ENCODE measurements at regions not wholly inside any gene's neighbourhood (a gene's known extent, or its start where the extent isn't known, plus 50 kb on each side); places are given as distances from the start of the nearest gene placed in this dataset.

- DNase-seq (ENCODE audit: low read depth, low spot score): no peak
Measured at GRCh38 chr15:62465173-62465572, 300.1 kb upstream of the C2CD4B start.

GRCh38 chr15:62469478-62469873 is 304.4 kb upstream of the C2CD4B start:
- DNase-seq (ENCODE audit: low read depth, low spot score): no peak

DNA sequence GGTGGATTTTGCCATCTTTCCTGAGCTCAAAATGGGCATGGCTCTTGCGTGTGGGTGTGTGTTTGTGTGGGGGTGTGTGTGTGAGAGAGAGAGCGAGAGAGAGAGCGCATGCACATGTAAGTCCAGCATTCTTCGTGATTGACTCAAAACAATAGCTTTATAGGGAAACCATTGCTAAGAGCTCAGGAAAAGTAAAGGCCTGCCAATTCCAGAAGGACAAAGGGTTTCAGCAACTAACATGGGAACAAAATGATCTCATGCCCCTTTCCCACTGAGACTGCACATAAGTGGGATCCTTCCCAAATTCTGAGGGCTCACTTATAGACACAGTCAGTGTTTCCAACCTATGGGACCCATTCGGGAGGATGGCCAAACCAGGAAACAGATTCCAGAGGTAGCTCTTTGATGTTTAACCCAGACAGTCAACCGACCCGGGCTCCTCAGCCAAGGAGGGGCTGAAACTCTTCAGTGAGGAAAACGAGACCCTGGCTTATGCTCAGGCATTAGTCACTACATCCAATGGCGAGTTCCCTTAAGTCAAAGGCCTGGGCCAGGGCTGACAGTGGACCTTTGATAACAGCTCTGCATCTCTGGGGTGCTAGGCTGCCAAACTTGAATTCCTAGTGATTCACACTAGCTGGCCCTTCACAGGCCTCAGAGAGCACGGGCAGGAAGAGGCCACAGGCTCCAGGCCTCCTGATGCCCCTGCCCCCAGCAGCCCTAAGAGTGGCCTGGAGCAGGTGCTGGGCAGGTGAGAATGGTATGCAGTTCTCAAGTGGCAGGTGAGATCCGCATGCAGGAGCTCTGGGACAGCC is 305.0 kb upstream of the C2CD4B start:
- no peak for DNase-seq (ENCODE audit: low read depth, low spot score)

GRCh38 chr15:62472616-62473299 is 307.7 kb upstream of the C2CD4B start:
- no peak for DNase-seq (ENCODE audit: low read depth, low spot score)

- no peak for DNase-seq (ENCODE audit: low read depth, low spot score)
Measured at GRCh38 chr15:62474021-62474770, 309.1 kb upstream of the C2CD4B start.

DNA sequence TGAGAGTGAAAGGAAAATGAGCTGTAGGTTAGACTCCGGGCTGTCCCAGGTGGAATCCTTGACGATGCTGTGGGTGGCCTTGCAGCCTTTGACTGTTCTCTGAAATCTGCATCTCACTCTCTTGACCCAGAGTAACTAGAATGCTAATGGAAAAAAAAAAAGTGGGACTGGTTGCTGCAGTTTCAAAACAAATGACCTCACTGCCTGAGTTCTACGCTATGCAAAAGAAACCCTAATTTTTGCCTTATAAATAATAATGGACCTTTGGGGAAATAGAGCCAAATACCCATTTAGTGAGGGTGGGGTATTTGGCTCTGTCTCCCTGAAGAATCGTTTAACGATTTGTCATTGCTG is 309.7 kb upstream of the C2CD4B start:
- no peak for DNase-seq (ENCODE audit: low read depth, low spot score)

GRCh38 chr15:62475591-62475990 is 310.5 kb upstream of the C2CD4B start:
- no peak for DNase-seq (ENCODE audit: low read depth, low spot score)

DNA sequence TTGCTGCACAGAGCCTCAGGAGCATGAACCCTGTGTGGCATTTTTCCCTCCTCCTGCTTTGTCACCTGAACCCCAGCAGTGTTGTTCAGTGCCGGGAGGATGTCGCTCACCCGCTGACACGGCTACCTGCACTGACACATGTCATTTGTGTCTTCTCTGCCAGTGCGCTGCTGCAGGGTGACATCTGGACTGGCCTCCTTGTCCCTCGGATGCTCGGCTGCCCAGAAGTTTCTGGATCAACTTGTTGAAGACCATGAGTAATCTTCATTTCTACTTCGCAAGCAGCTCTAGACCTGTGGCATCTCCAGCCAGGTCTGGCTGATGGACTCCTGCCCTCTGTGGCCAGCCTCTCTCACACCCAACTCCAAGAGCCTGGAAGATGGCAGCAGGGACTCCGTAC is 311.1 kb upstream of the C2CD4B start:
- no peak for DNase-seq (ENCODE audit: low read depth, low spot score)

GRCh38 chr15:62477929-62478328 is 312.8 kb upstream of the C2CD4B start:
- DNase-seq (ENCODE audit: low read depth, low spot score): no peak

- DNase-seq (ENCODE audit: low read depth, low spot score): peak; percentile 88
Measured at GRCh38 chr15:62482785-62483429, 317.8 kb upstream of the C2CD4B start.

GRCh38 chr15:62483814-62484213 is 318.7 kb upstream of the C2CD4B start:
- no peak for DNase-seq (ENCODE audit: low read depth, low spot score)

DNA sequence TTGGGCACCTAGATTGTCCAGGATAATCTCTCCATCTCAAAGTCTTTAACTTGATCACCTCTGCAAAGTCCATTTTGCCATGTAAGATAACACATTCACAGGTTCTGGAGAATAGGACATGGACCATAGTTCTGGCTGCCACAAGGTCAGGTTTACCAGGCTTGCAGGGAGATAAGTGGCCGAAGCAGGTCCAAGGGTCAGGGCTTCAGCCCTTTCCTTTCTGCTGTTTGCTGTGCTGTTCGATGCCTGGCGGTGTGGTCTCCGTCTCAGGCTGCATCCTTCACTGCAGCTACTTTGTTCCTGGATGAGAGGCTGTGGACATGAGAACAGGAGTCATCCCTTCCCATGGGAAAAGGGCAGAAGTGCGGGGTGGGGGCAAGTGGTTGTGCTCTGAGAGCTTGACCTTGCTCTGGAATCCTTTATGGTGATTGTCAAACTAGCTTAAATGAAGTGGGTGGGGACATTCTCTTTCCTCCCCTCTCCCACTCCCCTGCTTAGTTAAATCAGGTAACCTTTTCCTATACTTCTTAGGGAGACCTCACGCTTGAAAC is 320.2 kb upstream of the C2CD4B start:
- no peak for DNase-seq (ENCODE audit: low read depth, low spot score)

- no peak for DNase-seq (ENCODE audit: low read depth, low spot score)
Measured at GRCh38 chr15:62486041-62486440, 321.0 kb upstream of the C2CD4B start.

GRCh38 chr15:62488387-62488786 is 323.3 kb upstream of the C2CD4B start:
- DNase-seq (ENCODE audit: low read depth, low spot score): no peak

DNA sequence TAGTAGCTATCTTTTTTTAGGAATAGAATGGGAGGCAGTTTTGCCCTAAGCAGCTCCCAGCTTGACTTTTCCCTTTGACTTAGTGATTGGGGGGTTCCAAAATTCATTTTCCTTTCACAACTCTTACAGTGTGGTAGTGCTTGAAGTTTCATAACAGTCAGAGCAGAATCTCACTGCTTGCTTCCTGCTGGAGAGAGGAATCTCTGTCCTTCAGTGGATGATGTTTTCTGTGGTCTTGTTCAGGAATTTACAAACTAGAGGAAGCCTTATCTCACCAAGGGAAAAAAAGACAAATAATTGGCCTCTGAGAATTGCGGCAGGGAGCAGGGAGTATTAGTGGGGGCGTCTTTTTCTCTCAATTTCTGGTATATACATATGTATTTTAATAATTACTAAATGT is 326.6 kb upstream of the C2CD4B start:
- DNase-seq (ENCODE audit: low read depth, low spot score): no peak

DNA sequence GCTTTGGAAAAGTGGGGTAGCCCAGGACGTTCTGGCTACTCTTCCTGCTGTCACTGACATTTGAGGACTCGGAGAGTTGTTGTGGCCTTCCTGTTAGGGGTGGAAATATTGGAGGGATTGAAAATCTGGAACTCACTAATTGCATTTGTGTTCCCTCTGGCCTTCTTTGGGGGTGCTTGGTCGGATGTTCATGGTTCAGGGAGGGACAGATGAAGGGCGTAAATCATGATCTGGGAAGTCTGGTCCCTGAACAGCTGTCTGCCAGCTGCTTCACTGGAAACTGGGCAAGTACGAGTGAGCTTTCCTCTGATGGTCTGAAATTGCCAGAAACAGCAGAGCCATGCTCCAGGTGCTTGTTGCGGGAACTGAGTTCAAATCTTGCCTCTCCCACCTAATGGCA is 327.8 kb upstream of the C2CD4B start:
- DNase-seq (ENCODE audit: low read depth, low spot score): no peak

DNA sequence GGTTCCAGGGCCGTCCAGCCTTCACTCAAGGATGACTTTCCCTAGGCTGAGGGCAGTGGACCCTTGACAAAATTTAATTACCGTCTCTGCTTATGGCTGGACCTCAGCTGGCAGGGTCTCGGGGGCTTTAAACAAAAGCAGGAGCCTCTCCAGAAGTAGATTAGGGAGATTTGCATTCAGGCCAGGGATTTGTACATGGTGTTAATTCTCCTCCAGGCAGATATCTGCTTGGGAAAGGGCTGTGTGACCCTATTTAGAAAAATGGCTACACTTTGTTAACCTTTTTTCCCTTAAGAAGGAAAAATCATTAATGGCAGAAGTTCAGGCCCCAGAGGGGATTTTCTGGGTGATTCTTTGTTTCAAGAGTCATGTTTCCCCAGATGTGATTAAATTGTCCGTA is 329.1 kb upstream of the C2CD4B start:
- no peak for DNase-seq (ENCODE audit: low read depth, low spot score)

DNA sequence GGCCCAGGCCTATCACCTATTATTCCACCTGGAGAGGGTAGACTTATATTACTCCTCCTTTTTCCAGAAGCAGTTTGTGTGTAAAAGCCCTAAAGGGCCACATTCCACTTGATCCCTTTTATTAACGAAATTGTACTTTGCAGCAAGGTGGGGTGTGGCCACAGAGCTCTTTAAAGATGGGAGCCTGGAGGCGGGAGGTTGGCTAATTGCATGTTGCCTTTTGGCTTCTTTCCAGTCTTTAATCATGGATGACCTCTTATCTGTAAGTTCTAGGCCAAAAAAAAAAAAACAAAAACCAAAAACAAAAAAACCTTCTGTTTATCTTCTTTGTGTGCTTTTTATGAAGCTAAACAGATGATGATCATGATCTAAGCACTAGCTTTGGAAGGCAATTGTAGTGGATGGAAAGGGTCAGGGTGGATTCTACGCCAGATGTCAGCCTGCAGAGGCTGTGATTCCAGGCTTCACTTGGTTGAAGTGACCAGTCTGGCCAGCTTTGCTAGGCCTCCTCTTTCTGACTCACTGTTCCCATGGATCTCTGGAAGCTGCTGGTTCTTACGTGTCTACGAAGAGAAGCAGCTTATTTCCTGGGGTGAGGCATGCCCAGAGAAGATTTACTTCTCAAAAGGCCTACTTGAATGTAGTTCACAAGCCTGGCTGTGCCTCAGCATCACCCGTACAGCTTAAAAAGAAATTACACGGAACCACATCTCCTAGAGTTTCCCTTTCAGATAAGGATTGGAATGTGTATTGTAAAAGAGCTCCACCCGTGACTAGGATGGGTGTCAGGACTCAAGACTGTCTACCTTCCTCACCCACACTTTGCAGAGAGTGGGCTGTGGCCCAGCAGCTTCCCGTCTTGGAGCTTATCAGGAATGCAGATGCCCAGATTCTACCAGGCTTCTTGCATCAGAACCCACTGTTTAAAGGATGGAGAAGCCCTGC is 330.9 kb upstream of the C2CD4B start:
- DNase-seq (ENCODE audit: low read depth, low spot score): no peak

GRCh38 chr15:62497356-62497755 is 332.3 kb upstream of the C2CD4B start:
- DNase-seq (ENCODE audit: low read depth, low spot score): no peak

DNA sequence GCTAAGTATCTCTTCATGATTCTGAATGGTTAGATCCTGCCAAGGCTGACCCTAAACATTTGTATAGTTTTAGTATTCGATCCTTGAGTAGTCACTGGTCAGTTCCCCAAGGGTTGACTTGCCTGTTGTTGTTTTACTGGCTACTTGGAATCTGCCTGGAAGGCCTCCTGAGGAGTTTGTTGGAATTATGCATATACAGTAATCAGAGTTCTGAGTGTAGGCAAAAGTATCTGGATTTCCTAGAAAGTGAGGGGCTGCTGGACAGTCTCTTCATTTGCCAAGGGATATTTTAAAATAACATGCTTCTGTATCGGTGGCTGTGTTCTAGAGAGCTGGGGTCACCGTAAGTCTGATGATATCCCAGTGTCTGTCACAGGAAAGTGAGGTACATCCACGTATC is 333.2 kb upstream of the C2CD4B start:
- no peak for DNase-seq (ENCODE audit: low read depth, low spot score)

DNA sequence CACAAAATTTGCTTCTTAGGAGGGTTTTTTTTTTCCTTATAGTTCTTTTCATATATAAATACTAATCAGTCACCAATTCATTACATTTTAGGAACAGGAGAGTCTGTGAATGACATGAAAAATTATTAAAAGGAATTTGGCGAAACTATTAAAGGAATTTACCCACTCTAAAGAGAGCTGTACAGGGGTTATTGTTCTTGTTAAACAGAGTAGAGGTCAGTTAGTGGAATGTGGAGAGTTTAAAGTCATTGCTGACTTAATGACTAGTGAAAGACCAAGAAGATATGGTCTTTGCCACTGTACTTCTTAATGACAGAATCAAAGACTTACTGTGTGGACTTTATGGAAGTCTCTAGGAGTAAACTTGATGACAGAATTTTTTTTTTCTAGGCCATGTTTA is 333.6 kb upstream of the C2CD4B start:
- DNase-seq (ENCODE audit: low read depth, low spot score): no peak

Data from iPS DF 19.7 (cell line).